IMR-90 (cell line): ENCODE measurements at regions not wholly inside any gene's neighbourhood (a gene's known extent, or its start where the extent isn't known, plus 50 kb on each side); places are given as distances from the start of the nearest gene placed in this dataset.

Source experiments
- ATAC-seq: fragments of 200-7000 bp; cut with Tn5 transposase; 2 replicates; pipeline ENCODE4 v1.9.1; 2020; ENCODE audit warnings: low read depth, mild to moderate bottlenecking, moderate library complexity
- BruUV-seq: library from RNA; stranded (reverse); fragments of 400-500 nt; replicated peaks from 2 replicates; lab custom pipeline; 2021; lab: Mats Ljungman, UMichigan
- CTCF ChIA-PET: fragments of 300-600 bp; formaldehyde crosslinking; extraction: SDS; loops from one replicate; lab custom pipeline; 2021; ENCODE audit warnings: antibody characterized with exemption; lab: Yijun Ruan, JAX
- POLR2A ChIA-PET: fragments of 300-600 bp; sonication (Branson Sonifier 250); formaldehyde crosslinking; loops from one replicate; lab custom pipeline; 2022; ENCODE audit warnings: antibody characterized with exemption; ENCODE audit not compliant: unreplicated experiment; lab: Charles Lee
- DNase-seq: peaks from one replicate; pipeline ENCODE4 v3.0.0; 2013
- H2AFZ ChIP-seq: replicated peaks from 2 replicates; pipeline ENCODE3; 2013; ENCODE audit warnings: low read length, mild to moderate bottlenecking; ENCODE audit not compliant: poor library complexity
- H2AK5ac ChIP-seq: 2 replicates; pipeline ENCODE4 v1.6.1; 2013; ENCODE audit warnings: low read depth, low read length, inconsistent platforms
- H2AK9ac ChIP-seq: replicated peaks from 2 replicates; pipeline ENCODE3; 2013; ENCODE audit warnings: mild to moderate bottlenecking, low read depth, low read length, moderate library complexity; ENCODE audit not compliant: poor library complexity
- H2BK120ac ChIP-seq: 2 replicates; pipeline ENCODE4 v1.6.1; 2013; ENCODE audit warnings: low read depth, low read length, inconsistent platforms
- H2BK15ac ChIP-seq: 3 replicates; pipeline ENCODE4 v1.6.1; 2013; ENCODE audit warnings: low read depth, low read length, inconsistent platforms
- H2BK20ac ChIP-seq: 2 replicates; pipeline ENCODE4 v1.6.1; 2013; ENCODE audit warnings: low read depth, mild to moderate bottlenecking, inconsistent platforms, low read length, moderate library complexity
- H2BK5ac ChIP-seq: 2 replicates; pipeline ENCODE4 v1.6.1; 2013; ENCODE audit warnings: mild to moderate bottlenecking, low read depth, low read length, inconsistent platforms; ENCODE audit not compliant: poor library complexity, severe bottlenecking
- H3K14ac ChIP-seq: replicated peaks from 2 replicates; pipeline ENCODE4 v1.6.1; 2013; ENCODE audit warnings: low read depth, low read length, inconsistent platforms
- H3K18ac ChIP-seq: 2 replicates; pipeline ENCODE4 v1.6.1; 2013; ENCODE audit warnings: low read depth, low read length, control low read depth
- H3K23ac ChIP-seq: 2 replicates; pipeline ENCODE4 v1.6.1; 2013; ENCODE audit warnings: low read depth, low read length, inconsistent platforms
- H3K27ac ChIP-seq: 2 replicates; pipeline ENCODE4 v1.5.1; 2013; ENCODE audit warnings: mild to moderate bottlenecking, control low read depth, low read length; ENCODE audit not compliant: insufficient read depth
- H3K27me3 ChIP-seq: 2 replicates; pipeline ENCODE4 v1.6.1; 2013; ENCODE audit warnings: low read length; ENCODE audit not compliant: control insufficient read depth, insufficient read depth
- H3K36me3 ChIP-seq: 2 replicates; pipeline ENCODE4 v1.6.1; 2013; ENCODE audit warnings: low read length, mixed read lengths; ENCODE audit not compliant: control insufficient read depth, insufficient read depth
- H3K4ac ChIP-seq: 2 replicates; pipeline ENCODE4 v1.6.1; 2013; ENCODE audit warnings: low read depth, low read length, inconsistent platforms
- H3K4me1 ChIP-seq: 2 replicates; pipeline ENCODE4 v1.6.1; 2013; ENCODE audit warnings: low read length, mixed read lengths; ENCODE audit not compliant: control insufficient read depth, insufficient read depth
- H3K4me2 ChIP-seq: 2 replicates; pipeline ENCODE4 v1.6.1; 2013; ENCODE audit warnings: low read depth, mild to moderate bottlenecking, control low read depth, low read length, moderate library complexity
- H3K4me3 ChIP-seq: 2 replicates; pipeline ENCODE4 v1.5.1; 2013; ENCODE audit warnings: low read depth, mild to moderate bottlenecking, control low read depth, low read length, moderate library complexity; ENCODE audit not compliant: insufficient read depth
- H3K56ac ChIP-seq: 2 replicates; pipeline ENCODE4 v1.6.1; 2013; ENCODE audit warnings: low read length, inconsistent platforms; ENCODE audit not compliant: insufficient read depth; ENCODE audit errors: extremely low read depth
- H3K79me1 ChIP-seq, 2 experiments: 2 replicates each; pipeline ENCODE4 v1.6.1; 2013; ENCODE audit warnings: low read length in 2 of 2, inconsistent platforms in 1 of 2, low read depth in 1 of 2
- H3K9ac ChIP-seq: 2 replicates; pipeline ENCODE4 v1.6.1; 2013; ENCODE audit warnings: low read depth, low read length, control low read depth
- H3K9me1 ChIP-seq: 2 replicates; pipeline ENCODE4 v1.6.1; 2013; ENCODE audit warnings: low read length, inconsistent platforms; ENCODE audit not compliant: insufficient read depth
- H3K9me3 ChIP-seq: 2 replicates; pipeline ENCODE4 v1.6.1; 2013; ENCODE audit warnings: low read length; ENCODE audit not compliant: control insufficient read depth, insufficient read depth
- H4K20me1 ChIP-seq: 2 replicates; pipeline ENCODE4 v1.6.1; 2013; ENCODE audit warnings: low read length, inconsistent platforms; ENCODE audit not compliant: insufficient read depth
- H4K5ac ChIP-seq: 2 replicates; pipeline ENCODE4 v1.6.1; 2013; ENCODE audit warnings: mild to moderate bottlenecking, low read depth, low read length, control low read depth
- H4K8ac ChIP-seq, 2 experiments: 2 replicates each; pipeline ENCODE4 v1.6.1; 2013; ENCODE audit warnings: low read depth in 2 of 2, low read length in 2 of 2, control low read depth in 1 of 2, inconsistent platforms in 1 of 2
- H4K91ac ChIP-seq: 2 replicates; pipeline ENCODE4 v1.6.1; 2013; ENCODE audit warnings: low read depth, low read length, inconsistent platforms; ENCODE audit not compliant: insufficient read depth
- BHLHE40 ChIP-seq: fragments of 150-350 bp; IDR thresholded peaks from 2 replicates; pipeline ENCODE4 v1.6.1; 2016; ENCODE audit warnings: mild to moderate bottlenecking, low read depth, low read length
- CEBPB ChIP-seq: IDR thresholded peaks from 2 replicates; pipeline ENCODE4 v1.6.1; 2012; ENCODE audit warnings: low read depth, low read length, improper control_type of control experiment
- CHD1 ChIP-seq: IDR thresholded peaks from 2 replicates; pipeline ENCODE4 v1.6.1; 2012; ENCODE audit warnings: low read depth, low read length, improper control_type of control experiment
- FOS ChIP-seq: fragments of 150-350 bp; IDR thresholded peaks from 2 replicates; pipeline ENCODE4 v1.6.1; 2016; ENCODE audit warnings: low read depth, low read length
- MAFK ChIP-seq: IDR thresholded peaks from 2 replicates; pipeline ENCODE4 v1.6.1; 2012; ENCODE audit warnings: low read depth, low read length, improper control_type of control experiment
- MAZ ChIP-seq: IDR thresholded peaks from 2 replicates; pipeline ENCODE4 v1.6.1; 2012; ENCODE audit warnings: low read depth, mild to moderate bottlenecking, low read length, improper control_type of control experiment, moderate library complexity, borderline replicate concordance
- MXI1 ChIP-seq: IDR thresholded peaks from 2 replicates; pipeline ENCODE4 v1.6.1; 2012; ENCODE audit warnings: low read depth, mild to moderate bottlenecking, low read length, moderate library complexity, borderline replicate concordance
- NFE2L2 ChIP-seq: fragments of 150-350 bp; IDR thresholded peaks from 2 replicates; pipeline ENCODE4 v1.6.1; 2016; ENCODE audit warnings: low read depth, mild to moderate bottlenecking, low read length
- POLR2A ChIP-seq: IDR thresholded peaks from 2 replicates; pipeline ENCODE4 v1.6.1; 2012; ENCODE audit warnings: mild to moderate bottlenecking, low read depth, low read length
- RAD21 ChIP-seq: IDR thresholded peaks from 2 replicates; pipeline ENCODE4 v1.6.1; 2012; ENCODE audit warnings: low read length, improper control_type of control experiment
- RCOR1 ChIP-seq: IDR thresholded peaks from 2 replicates; pipeline ENCODE4 v1.6.1; 2012; ENCODE audit warnings: mild to moderate bottlenecking, low read length, improper control_type of control experiment; ENCODE audit not compliant: insufficient replicate concordance
- RFX5 ChIP-seq: IDR thresholded peaks from 2 replicates; pipeline ENCODE4 v1.8.0; 2012; ENCODE audit warnings: low read depth, mild to moderate bottlenecking, low read length, moderate library complexity
- SMC3 ChIP-seq: fragments of 150-350 bp; IDR thresholded peaks from 2 replicates; pipeline ENCODE4 v1.6.1; 2016; ENCODE audit warnings: low read depth, mild to moderate bottlenecking, antibody characterized with exemption, low read length, moderate library complexity
- dilution Hi-C: fragments of 300-500 bp; cut with HindIII; formaldehyde crosslinking; loops from one replicate; pipeline ENCODE4 v1.14.3; 2018; ENCODE audit warnings: low sequenced_read_pairs; ENCODE audit not compliant: unreplicated experiment
- in situ Hi-C: fragments of 300-500 bp; cut with MboI; formaldehyde crosslinking; loops from 3 replicates; pipeline ENCODE4 v1.14.3; 2019; ENCODE audit warnings: low sequenced_read_pairs, inconsistent platforms, mixed read lengths
- intact Hi-C: fragments of 100-400 bp; cut with micrococcal nuclease; formaldehyde crosslinking; loops from 2 replicates; pipeline ENCODE4 v1.10.0; 2022
- TF ChIP-seq, protein P1 (sequence below): fragments of 150-350 bp; IDR thresholded peaks from 2 replicates; pipeline ENCODE4 v1.6.1; 2017; ENCODE audit warnings: mild to moderate bottlenecking, antibody characterized with exemption, low read length, low read depth
- TF ChIP-seq, protein P2 (sequence below): conservative IDR thresholded peaks from 2 replicates; pipeline ENCODE4 v1.5.1; 2012; ENCODE audit warnings: mild to moderate bottlenecking, low read depth, low read length, improper control_type of control experiment
- TF ChIP-seq, protein P3 (sequence below): fragments of 150-350 bp; IDR thresholded peaks from 2 replicates; pipeline ENCODE4 v1.6.1; 2016; ENCODE audit warnings: low read depth, mild to moderate bottlenecking, low read length, moderate library complexity, borderline replicate concordance

DNA sequence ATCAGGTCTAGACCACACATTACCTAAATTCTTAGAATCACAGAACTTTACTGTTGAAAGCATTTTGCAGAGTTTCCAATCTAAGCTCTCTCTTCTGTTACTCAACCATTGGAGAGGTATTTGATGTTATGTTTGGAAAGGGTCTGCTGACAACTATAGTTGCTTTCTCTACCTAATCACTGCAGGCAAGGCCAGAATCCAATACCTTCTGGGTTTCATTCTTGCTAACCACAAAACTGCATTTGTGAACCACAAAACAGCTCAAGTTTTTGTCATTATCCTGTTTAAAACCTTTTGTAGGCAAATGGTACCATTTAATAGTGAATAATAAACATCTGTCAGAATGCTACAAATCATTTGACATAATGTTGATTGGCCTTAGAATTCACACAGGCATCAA lies 380.1 kb downstream of the GASK1B start:
- Histone ChIP-seq H3K14ac (no peak overlapping the region), H3K56ac (no peak overlapping the region), H3K27me3 (no peaks in the 10 kb centered on the region), H3K27ac (no peak overlapping the region), H3K79me1 (no peaks in the 10 kb centered on the region), H2AK5ac (no peak overlapping the region), H2BK120ac (no peak overlapping the region), H3K18ac (no peak overlapping the region), H3K4me2 (no peak overlapping the region), H3K36me3 (no peaks in the 10 kb centered on the region), H2AK9ac (no peak overlapping the region), H2AFZ (no peak overlapping the region), H3K9me1 (no peaks in the 10 kb centered on the region), H3K4me1 (no peaks in the 10 kb centered on the region), H3K4ac (no peak overlapping the region), H4K91ac (no peak overlapping the region), H3K9me3 (peaks cover 3% of the 10 kb centered on the region; the same call in 1 of the 2 replicates), H2BK5ac (no peak overlapping the region), H4K5ac (no peak overlapping the region), H4K20me1 (no peaks in the 10 kb centered on the region), H2BK15ac (no peak overlapping the region), H4K8ac (no peak overlapping the region), H2BK20ac (no peak overlapping the region), H3K9ac (no peak overlapping the region), H3K4me3 (no peak overlapping the region), H3K23ac (no peak overlapping the region)
- no TSS peak for BruUV-seq
- intact Hi-C loops (no loop called here), dilution Hi-C loops (no loop called here), in situ Hi-C loops (no loop called here)
- POLR2A ChIA-PET = no interaction called here
- DNase-seq (no peak), ATAC-seq (no peak)
- no peak for TF ChIP-seq SMC3
- TF ChIP-seq, protein P1, sequence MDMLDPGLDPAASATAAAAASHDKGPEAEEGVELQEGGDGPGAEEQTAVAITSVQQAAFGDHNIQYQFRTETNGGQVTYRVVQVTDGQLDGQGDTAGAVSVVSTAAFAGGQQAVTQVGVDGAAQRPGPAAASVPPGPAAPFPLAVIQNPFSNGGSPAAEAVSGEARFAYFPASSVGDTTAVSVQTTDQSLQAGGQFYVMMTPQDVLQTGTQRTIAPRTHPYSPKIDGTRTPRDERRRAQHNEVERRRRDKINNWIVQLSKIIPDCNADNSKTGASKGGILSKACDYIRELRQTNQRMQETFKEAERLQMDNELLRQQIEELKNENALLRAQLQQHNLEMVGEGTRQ = no peak
- TF ChIP-seq, protein P2, sequence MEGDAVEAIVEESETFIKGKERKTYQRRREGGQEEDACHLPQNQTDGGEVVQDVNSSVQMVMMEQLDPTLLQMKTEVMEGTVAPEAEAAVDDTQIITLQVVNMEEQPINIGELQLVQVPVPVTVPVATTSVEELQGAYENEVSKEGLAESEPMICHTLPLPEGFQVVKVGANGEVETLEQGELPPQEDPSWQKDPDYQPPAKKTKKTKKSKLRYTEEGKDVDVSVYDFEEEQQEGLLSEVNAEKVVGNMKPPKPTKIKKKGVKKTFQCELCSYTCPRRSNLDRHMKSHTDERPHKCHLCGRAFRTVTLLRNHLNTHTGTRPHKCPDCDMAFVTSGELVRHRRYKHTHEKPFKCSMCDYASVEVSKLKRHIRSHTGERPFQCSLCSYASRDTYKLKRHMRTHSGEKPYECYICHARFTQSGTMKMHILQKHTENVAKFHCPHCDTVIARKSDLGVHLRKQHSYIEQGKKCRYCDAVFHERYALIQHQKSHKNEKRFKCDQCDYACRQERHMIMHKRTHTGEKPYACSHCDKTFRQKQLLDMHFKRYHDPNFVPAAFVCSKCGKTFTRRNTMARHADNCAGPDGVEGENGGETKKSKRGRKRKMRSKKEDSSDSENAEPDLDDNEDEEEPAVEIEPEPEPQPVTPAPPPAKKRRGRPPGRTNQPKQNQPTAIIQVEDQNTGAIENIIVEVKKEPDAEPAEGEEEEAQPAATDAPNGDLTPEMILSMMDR = no peak
- no peak for TF ChIP-seq NFE2L2
- no peak for TF ChIP-seq BHLHE40
- TF ChIP-seq CEBPB = no peak
- TF ChIP-seq MAFK = no peak
- TF ChIP-seq MXI1 = no peak
- no peak for TF ChIP-seq RFX5
- no peak for TF ChIP-seq POLR2A
- TF ChIP-seq RAD21 = no peak
- TF ChIP-seq FOS = no peak
- TF ChIP-seq MAZ = no peak
- TF ChIP-seq, protein P3, sequence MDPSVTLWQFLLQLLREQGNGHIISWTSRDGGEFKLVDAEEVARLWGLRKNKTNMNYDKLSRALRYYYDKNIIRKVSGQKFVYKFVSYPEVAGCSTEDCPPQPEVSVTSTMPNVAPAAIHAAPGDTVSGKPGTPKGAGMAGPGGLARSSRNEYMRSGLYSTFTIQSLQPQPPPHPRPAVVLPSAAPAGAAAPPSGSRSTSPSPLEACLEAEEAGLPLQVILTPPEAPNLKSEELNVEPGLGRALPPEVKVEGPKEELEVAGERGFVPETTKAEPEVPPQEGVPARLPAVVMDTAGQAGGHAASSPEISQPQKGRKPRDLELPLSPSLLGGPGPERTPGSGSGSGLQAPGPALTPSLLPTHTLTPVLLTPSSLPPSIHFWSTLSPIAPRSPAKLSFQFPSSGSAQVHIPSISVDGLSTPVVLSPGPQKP = no peak
- TF ChIP-seq RCOR1 = no peak
- no peak for TF ChIP-seq CHD1
- CTCF ChIA-PET = no interaction called here
